ENCODE measurements at regions not wholly inside any gene's neighbourhood (a gene's known extent, or its start where the extent isn't known, plus 50 kb on each side); places are given as distances from the start of the nearest gene placed in this dataset.

DNA sequence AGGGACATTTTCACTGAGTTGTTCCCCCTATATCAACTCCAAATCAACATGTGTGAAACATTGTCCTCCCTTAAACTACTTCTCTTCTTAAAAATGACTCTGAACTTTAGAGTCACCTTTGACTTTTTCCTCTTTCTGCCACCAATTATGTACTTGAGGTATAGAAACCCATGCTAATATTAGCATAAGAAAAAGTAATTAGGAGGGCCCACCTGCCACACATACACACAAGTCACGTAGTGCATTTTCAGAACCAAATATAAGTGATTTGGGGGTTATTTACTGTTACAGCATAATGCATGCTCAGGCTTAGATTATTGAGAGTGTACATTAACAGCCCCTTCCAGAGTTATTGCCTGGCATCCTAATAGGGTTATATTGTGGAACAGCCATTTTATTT lies 432.7 kb downstream of the ZIC3 start:
- Histone ChIP-seq H3K4me3 (ENCODE audit: control extremely low read depth in 1 of 5, extremely low read depth in 1 of 5, insufficient read depth in 1 of 5, low read depth in 2 of 5, low read length in 4 of 5) (no peak overlapping the region), H3K4me2 (replicated peaks; ENCODE audit: low read depth, low read length, poor library complexity, severe bottlenecking) (no peak overlapping the region), H2AFZ (ENCODE audit: insufficient read depth, low read depth, low read length, poor library complexity, severe bottlenecking) (no peak overlapping the region), H3K27me3 (replicated peaks in 1 of 4; ENCODE audit: control extremely low read depth in 1 of 4, control insufficient read depth in 3 of 4, insufficient read depth in 4 of 4, low read length in 3 of 4) (no peaks in the 10 kb centered on the region), H3K27ac (ENCODE audit: low read length in 2 of 2) (no peak overlapping the region), H3K79me2 (ENCODE audit: control insufficient read depth, insufficient read depth, low read length) (no peaks in the 10 kb centered on the region), H3K9me3 (ENCODE audit: control extremely low read depth in 1 of 3, control insufficient read depth in 2 of 3, insufficient read depth in 1 of 3, low read length in 2 of 3) (no peaks in the 10 kb centered on the region), H4K20me1 (ENCODE audit: control insufficient read depth, insufficient read depth, low read length, poor library complexity, severe bottlenecking) (no peaks in the 10 kb centered on the region), H3K36me3 (replicated peaks in 1 of 2; ENCODE audit: control extremely low read depth in 1 of 2, control insufficient read depth in 1 of 2, extremely low read depth in 1 of 2, insufficient read depth in 2 of 2, low read length in 1 of 2) (no peaks in the 10 kb centered on the region), H3K4me1 (ENCODE audit: control insufficient read depth in 2 of 2, insufficient read depth in 2 of 2, low read length in 2 of 2) (no peaks in the 10 kb centered on the region), H3K9ac (ENCODE audit: low read length) (no peak overlapping the region)
- CTCF ChIA-PET, result no interaction called here
- no peak for ATAC-seq (ENCODE audit: low read depth)
- DNase-seq, result no peak
- H3K4me3 Mint-ChIP-seq, result no peak overlapping the region
- no peaks in the 10 kb centered on the region for H3K27me3 Mint-ChIP-seq
- TF ChIP-seq, protein P1, sequence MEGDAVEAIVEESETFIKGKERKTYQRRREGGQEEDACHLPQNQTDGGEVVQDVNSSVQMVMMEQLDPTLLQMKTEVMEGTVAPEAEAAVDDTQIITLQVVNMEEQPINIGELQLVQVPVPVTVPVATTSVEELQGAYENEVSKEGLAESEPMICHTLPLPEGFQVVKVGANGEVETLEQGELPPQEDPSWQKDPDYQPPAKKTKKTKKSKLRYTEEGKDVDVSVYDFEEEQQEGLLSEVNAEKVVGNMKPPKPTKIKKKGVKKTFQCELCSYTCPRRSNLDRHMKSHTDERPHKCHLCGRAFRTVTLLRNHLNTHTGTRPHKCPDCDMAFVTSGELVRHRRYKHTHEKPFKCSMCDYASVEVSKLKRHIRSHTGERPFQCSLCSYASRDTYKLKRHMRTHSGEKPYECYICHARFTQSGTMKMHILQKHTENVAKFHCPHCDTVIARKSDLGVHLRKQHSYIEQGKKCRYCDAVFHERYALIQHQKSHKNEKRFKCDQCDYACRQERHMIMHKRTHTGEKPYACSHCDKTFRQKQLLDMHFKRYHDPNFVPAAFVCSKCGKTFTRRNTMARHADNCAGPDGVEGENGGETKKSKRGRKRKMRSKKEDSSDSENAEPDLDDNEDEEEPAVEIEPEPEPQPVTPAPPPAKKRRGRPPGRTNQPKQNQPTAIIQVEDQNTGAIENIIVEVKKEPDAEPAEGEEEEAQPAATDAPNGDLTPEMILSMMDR (IDR thresholded peaks at IDR 0.05), result no peak
- TF ChIP-seq EZH2 (IDR thresholded peaks at IDR 0.05; ENCODE audit: borderline replicate concordance, insufficient read depth, low read depth, low read length, poor library complexity, severe bottlenecking), result no peak
- no CpG with 5 or more reads among the region's 1 CpG for WGBS (ENCODE audit: insufficient coverage)
- H3K27ac Mint-ChIP-seq, result no peak overlapping the region
- intact Hi-C loops (cut with micrococcal nuclease), result no loop called here
- peaks cover 2% of the 10 kb centered on the region for H3K9me3 Mint-ChIP-seq (ENCODE audit: insufficient read depth)
- POLR2A ChIA-PET, result no interaction called here
- no peaks in the 10 kb centered on the region for H3K4me1 Mint-ChIP-seq

DNA sequence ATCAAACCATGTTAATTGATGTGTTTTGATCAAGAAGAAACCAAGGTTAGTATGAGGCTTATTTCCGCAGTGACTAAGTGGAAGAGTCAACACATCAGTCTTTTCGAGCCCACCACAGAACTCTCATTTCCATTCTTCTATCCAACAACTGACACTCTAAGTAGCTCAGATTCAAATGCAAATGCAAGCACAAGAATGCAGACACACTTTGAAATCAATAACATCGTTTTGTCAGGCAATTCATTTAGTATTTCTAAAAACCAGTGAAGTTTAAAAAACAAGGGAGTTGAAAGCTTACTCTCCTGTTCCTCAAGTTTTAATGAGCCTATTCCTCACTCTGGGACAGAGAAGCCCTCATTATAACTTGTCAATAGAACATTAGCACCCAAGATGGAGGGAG lies 433.1 kb downstream of the ZIC3 start:
- Mint-ChIP-seq H3K4me3 (no peak overlapping the region), H3K27ac (no peak overlapping the region), H3K9me3 (ENCODE audit: insufficient read depth) (no peaks in the 10 kb centered on the region), H3K4me1 (no peaks in the 10 kb centered on the region), H3K27me3 (no peaks in the 10 kb centered on the region)
- TF ChIP-seq, protein P1 (IDR thresholded peaks at IDR 0.05), result no peak
- no peak for TF ChIP-seq EZH2 (IDR thresholded peaks at IDR 0.05; ENCODE audit: borderline replicate concordance, insufficient read depth, low read depth, low read length, poor library complexity, severe bottlenecking)
- Histone ChIP-seq H3K79me2 (ENCODE audit: control insufficient read depth, insufficient read depth, low read length) (no peaks in the 10 kb centered on the region), H3K9me3 (ENCODE audit: control extremely low read depth in 1 of 3, control insufficient read depth in 2 of 3, insufficient read depth in 1 of 3, low read length in 2 of 3) (no peaks in the 10 kb centered on the region), H3K4me2 (replicated peaks; ENCODE audit: low read depth, low read length, poor library complexity, severe bottlenecking) (no peak overlapping the region), H3K4me1 (ENCODE audit: control insufficient read depth in 2 of 2, insufficient read depth in 2 of 2, low read length in 2 of 2) (no peaks in the 10 kb centered on the region), H3K36me3 (replicated peaks in 1 of 2; ENCODE audit: control extremely low read depth in 1 of 2, control insufficient read depth in 1 of 2, extremely low read depth in 1 of 2, insufficient read depth in 2 of 2, low read length in 1 of 2) (no peaks in the 10 kb centered on the region), H2AFZ (ENCODE audit: insufficient read depth, low read depth, low read length, poor library complexity, severe bottlenecking) (no peak overlapping the region), H3K9ac (ENCODE audit: low read length) (no peak overlapping the region), H3K27ac (ENCODE audit: low read length in 2 of 2) (no peak overlapping the region), H3K27me3 (replicated peaks in 1 of 4; ENCODE audit: control extremely low read depth in 1 of 4, control insufficient read depth in 3 of 4, insufficient read depth in 4 of 4, low read length in 3 of 4) (no peaks in the 10 kb centered on the region), H4K20me1 (ENCODE audit: control insufficient read depth, insufficient read depth, low read length, poor library complexity, severe bottlenecking) (no peaks in the 10 kb centered on the region), H3K4me3 (ENCODE audit: control extremely low read depth in 1 of 5, extremely low read depth in 1 of 5, insufficient read depth in 1 of 5, low read depth in 2 of 5, low read length in 4 of 5) (no peak overlapping the region)
- CTCF ChIA-PET, result no interaction called here
- intact Hi-C loops (cut with micrococcal nuclease), result no loop called here
- ATAC-seq (ENCODE audit: low read depth) (no peak), DNase-seq (no peak)
- no CpG with 5 or more reads among the region's 3 CpGs for WGBS (ENCODE audit: insufficient coverage)
- POLR2A ChIA-PET, result no interaction called here
